Rectal smooth muscle tissue (tissue), 1 donor: ENCODE measurements at regions not wholly inside any gene's neighbourhood (a gene's known extent, or its start where the extent isn't known, plus 50 kb on each side); places are given as distances from the start of the nearest gene placed in this dataset.

ENCODE experiments used
- H3K27ac ChIP-seq: one replicate; pipeline ENCODE4 v1.7.0; 2013; ENCODE audit warnings: low read depth, low read length, inconsistent platforms
- H3K27me3 ChIP-seq: one replicate; pipeline ENCODE4 v1.7.0; 2013; ENCODE audit warnings: low read length; ENCODE audit not compliant: control insufficient read depth, insufficient read depth
- H3K36me3 ChIP-seq: one replicate; pipeline ENCODE4 v1.7.0; 2013; ENCODE audit warnings: low read length; ENCODE audit not compliant: control insufficient read depth, insufficient read depth
- H3K4me1 ChIP-seq: one replicate; pipeline ENCODE4 v1.7.0; 2013; ENCODE audit warnings: low read length; ENCODE audit not compliant: control insufficient read depth, insufficient read depth
- H3K4me3 ChIP-seq: one replicate; pipeline ENCODE4 v1.7.0; 2013; ENCODE audit warnings: low read length
- H3K9ac ChIP-seq: one replicate; pipeline ENCODE4 v1.7.0; 2013; ENCODE audit warnings: low read length

- Histone ChIP-seq H3K4me1 (no peaks in the 10 kb centered on the region), H3K27me3 (no peaks in the 10 kb centered on the region), H3K27ac (no peak overlapping the region), H3K4me3 (no peak overlapping the region), H3K36me3 (no peaks in the 10 kb centered on the region), H3K9ac (no peak overlapping the region)
Observed at GRCh38 chr3:87057474-87057873, 66.5 kb upstream of the VGLL3 start.

- no peak overlapping the region for H3K4me3 ChIP-seq
- no peaks in the 10 kb centered on the region for H3K4me1 ChIP-seq
- H3K27ac ChIP-seq: no peak overlapping the region
- no peaks in the 10 kb centered on the region for H3K27me3 ChIP-seq
- H3K9ac ChIP-seq: no peak overlapping the region
- no peaks in the 10 kb centered on the region for H3K36me3 ChIP-seq
Observed at GRCh38 chr3:87053553-87053952, 62.6 kb upstream of the VGLL3 start.

DNA sequence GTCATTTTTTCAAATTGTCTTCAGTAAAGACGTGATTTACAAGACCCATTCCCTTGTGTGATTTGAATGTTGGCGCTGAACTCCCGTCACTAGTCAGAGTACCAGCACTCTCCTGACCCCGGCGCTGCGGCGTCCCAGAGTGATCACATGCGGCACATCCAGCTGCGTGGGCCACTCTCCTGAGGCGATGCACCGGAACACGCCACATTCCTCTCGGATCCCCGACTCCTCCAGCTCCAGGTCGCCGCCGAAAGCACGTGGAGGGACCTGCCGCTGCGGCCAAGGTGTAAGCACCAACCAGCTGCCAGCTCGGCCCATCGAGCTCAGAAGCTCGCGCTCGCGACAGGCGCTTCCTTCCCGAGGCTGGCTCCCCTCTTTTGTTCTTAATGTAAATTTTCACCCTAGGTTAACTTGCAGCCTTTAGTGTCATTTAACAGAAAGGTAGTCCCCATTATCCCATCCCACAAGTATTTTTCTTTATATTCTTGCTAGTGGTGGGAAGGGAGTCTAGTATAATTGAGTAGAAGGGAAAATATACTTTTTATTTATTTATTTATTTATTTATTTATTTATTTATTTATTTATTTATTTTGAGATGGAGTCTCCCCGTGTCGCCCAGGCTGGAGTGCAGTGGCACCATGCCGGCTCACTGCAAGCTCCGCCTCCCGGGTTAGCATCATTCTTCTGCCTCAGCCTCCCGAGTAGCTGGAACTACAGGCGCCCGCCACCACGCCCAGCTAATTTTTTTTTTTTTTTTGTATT lies 61.7 kb upstream of the VGLL3 start:
- Histone ChIP-seq H3K4me3 (no peak overlapping the region), H3K9ac (no peak overlapping the region), H3K4me1 (no peaks in the 10 kb centered on the region), H3K27me3 (no peaks in the 10 kb centered on the region), H3K36me3 (no peaks in the 10 kb centered on the region), H3K27ac (no peak overlapping the region)

DNA sequence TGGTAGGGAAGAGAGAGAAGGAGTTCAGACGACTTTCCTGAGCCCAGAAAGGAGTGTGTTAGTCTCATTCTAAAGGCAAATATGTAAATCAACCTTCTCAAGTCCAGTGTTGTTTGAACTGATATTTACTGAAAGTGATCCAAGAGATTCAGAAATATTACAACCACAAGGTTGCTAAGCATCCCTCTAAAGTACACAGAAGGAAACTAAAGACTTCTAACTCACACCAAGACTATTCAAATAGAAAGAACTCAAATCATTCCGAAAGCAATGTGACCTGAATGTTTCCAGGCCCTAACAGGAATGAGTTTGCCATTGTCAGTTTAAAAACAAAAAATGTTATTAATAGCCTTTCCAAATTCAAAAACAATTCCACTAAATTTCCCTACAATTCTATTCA lies 56.9 kb upstream of the VGLL3 start:
- H3K9ac ChIP-seq: no peak overlapping the region
- peak overlapping the region; percentile 72 for H3K27ac ChIP-seq
- H3K27me3 ChIP-seq: no peaks in the 10 kb centered on the region
- H3K36me3 ChIP-seq: no peaks in the 10 kb centered on the region
- no peaks in the 10 kb centered on the region for H3K4me1 ChIP-seq
- no peak overlapping the region for H3K4me3 ChIP-seq

DNA sequence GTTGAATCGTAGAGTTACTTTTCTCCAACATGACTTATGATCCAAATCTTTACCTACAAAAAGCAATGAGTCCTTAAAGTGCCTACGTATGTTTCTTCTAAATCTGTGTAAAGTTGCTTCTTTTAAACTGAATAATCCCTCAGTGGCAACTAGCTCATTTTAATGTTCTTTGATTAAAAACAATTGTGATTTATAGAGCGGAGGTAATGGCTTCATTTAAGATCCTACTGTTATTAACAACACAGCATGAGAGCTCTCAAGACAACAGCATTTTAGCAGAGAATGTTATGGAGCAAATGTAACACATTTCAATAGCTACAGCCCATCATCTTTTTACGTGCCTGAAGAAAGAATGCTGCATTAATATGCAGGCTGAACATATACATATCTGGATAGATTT lies 55.3 kb upstream of the VGLL3 start:
- no peaks in the 10 kb centered on the region for H3K4me1 ChIP-seq
- no peaks in the 10 kb centered on the region for H3K36me3 ChIP-seq
- H3K4me3 ChIP-seq: no peak overlapping the region
- no peaks in the 10 kb centered on the region for H3K27me3 ChIP-seq
- no peak overlapping the region for H3K27ac ChIP-seq
- H3K9ac ChIP-seq: no peak overlapping the region

- H3K27ac ChIP-seq: no peak overlapping the region
- H3K4me3 ChIP-seq: no peak overlapping the region
- no peak overlapping the region for H3K9ac ChIP-seq
- no peaks in the 10 kb centered on the region for H3K36me3 ChIP-seq
- H3K27me3 ChIP-seq: no peaks in the 10 kb centered on the region
- H3K4me1 ChIP-seq: no peaks in the 10 kb centered on the region
Observed at GRCh38 chr3:87045473-87045872, 54.5 kb upstream of the VGLL3 start.

GRCh38 chr3:87044846-87045245 lies 53.9 kb upstream of the VGLL3 start:
- Histone ChIP-seq H3K4me1 (no peaks in the 10 kb centered on the region), H3K27ac (no peak overlapping the region), H3K36me3 (no peaks in the 10 kb centered on the region), H3K4me3 (no peak overlapping the region), H3K27me3 (no peaks in the 10 kb centered on the region), H3K9ac (no peak overlapping the region)

DNA sequence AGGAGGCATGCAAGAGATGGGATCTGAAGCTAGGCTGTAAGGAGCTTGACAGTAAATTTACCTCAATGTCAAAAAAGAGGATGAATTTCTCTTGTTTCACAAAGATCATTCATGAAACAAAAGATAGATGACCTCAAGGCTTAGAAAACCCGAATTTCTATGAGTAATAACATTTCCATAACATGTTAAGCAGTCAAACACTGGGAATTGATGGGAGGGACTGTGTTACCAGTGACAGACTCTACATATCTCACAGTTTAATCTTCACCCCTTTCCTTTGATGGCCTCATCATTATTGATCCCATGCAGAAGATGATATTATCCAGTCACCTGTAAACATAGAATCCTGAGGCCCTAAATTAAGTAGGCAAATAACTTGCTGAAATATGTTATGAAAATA lies 53.5 kb upstream of the VGLL3 start:
- H3K4me3 ChIP-seq: no peak overlapping the region
- no peaks in the 10 kb centered on the region for H3K4me1 ChIP-seq
- H3K27me3 ChIP-seq: no peaks in the 10 kb centered on the region
- H3K36me3 ChIP-seq: no peaks in the 10 kb centered on the region
- no peak overlapping the region for H3K27ac ChIP-seq
- H3K9ac ChIP-seq: no peak overlapping the region

DNA sequence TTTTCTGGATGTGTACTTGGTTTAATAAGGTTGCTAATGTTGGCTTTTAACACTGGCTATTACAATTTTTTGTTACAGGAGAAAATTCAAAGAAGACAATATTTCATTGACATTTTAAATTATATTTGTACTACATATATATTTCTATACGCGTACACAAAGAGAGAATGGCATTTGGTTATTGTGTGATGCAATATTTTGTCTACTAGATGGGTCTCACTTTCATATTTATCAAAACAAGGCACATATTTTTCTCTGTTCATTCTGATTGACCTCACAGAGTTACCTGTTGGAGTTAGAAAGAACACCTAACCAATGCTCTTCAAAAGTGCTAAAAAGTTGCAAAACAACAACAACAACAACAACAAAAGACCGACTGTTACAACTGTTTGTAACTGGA lies 50.2 kb upstream of the VGLL3 start:
- H3K36me3 ChIP-seq: no peaks in the 10 kb centered on the region

More for the DNA sequence above, 50.2 kb upstream of the VGLL3 start:
- Histone ChIP-seq H3K9ac (no peak overlapping the region), H3K4me1 (no peaks in the 10 kb centered on the region), H3K27me3 (no peaks in the 10 kb centered on the region), H3K27ac (no peak overlapping the region), H3K4me3 (no peak overlapping the region)
